ENCODE measurements at regions not wholly inside any gene's neighbourhood (a gene's known extent, or its start where the extent isn't known, plus 50 kb on each side); places are given as distances from the start of the nearest gene placed in this dataset.

DNA sequence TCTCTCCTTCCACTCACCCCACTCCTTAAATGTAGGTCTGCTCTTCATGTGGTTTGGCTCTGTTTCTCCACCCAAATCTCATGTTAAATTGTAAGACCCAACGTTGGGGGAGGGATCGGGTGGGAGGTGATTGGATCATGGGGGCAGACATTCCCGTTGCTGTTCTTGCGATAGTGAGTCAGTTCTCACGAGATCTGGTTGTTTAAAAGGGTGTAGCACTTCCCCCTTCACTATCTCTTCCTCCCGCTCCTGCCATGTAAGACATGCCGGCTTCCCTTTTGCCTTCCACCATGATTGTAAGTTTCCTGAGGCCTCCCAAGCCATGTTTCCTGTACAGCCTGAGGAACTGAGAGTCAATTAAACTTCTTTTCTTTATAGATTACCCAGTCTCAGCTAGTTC, 1044.5 kb upstream of the POU3F3 start:
- TF ChIP-seq ZNF274 (IDR thresholded peaks at IDR 0.05; ENCODE audit: low read depth, low read length) (no peak), YY1 (IDR thresholded peaks at IDR 0.05; ENCODE audit: insufficient read depth, insufficient read length) (no peak), SUZ12 (IDR thresholded peaks at IDR 0.05; ENCODE audit: extremely low read depth, insufficient read depth, insufficient read length) (no peak)
